GM19351 (cell line): ENCODE measurements at regions not wholly inside any gene's neighbourhood (a gene's known extent, or its start where the extent isn't known, plus 50 kb on each side); places are given as distances from the start of the nearest gene placed in this dataset.
"Not testable (repeated sequence)": the region's sequence is repeated elsewhere in the genome, so short reads cannot be mapped to it uniquely, and the experiment has no call there.

Experiments used
- ATAC-seq: cut with Tn5 transposase; IDR thresholded peaks from one replicate; pipeline ENCODE4 v1.9.1; 2021; ENCODE audit warnings: mild to moderate bottlenecking, moderate library complexity; ENCODE audit not compliant: unreplicated experiment

- ATAC-seq, result no peak
Observed at GRCh38 chr10:29882766-29883165, 176.6 kb downstream of the JCAD start.

GRCh38 chr10:29881811-29882210 is 177.6 kb downstream of the JCAD start:
- no peak for ATAC-seq

- ATAC-seq, result no peak
Observed at GRCh38 chr10:29881336-29881771, 178.0 kb downstream of the JCAD start.

- no peak for ATAC-seq
Observed at GRCh38 chr10:29880856-29881255, 178.5 kb downstream of the JCAD start.

- no peak for ATAC-seq
Observed at GRCh38 chr10:29879862-29880261, 179.5 kb downstream of the JCAD start.

GRCh38 chr10:29878492-29878891 is 180.9 kb downstream of the JCAD start:
- no peak for ATAC-seq

GRCh38 chr10:29877793-29878491 is 181.4 kb downstream of the JCAD start:
- ATAC-seq, result no peak

GRCh38 chr10:29876008-29876555 is 183.3 kb downstream of the JCAD start:
- no peak for ATAC-seq

GRCh38 chr10:29874606-29875269 is 184.6 kb downstream of the JCAD start:
- ATAC-seq, result no peak

GRCh38 chr10:29873941-29874484 is 185.4 kb downstream of the JCAD start:
- no peak for ATAC-seq

- no peak for ATAC-seq
Observed at GRCh38 chr10:29870522-29871044, 188.8 kb downstream of the JCAD start.

- no peak for ATAC-seq
Observed at GRCh38 chr10:29869593-29869992, 189.8 kb downstream of the JCAD start.

GRCh38 chr10:29866356-29866755 is 193.0 kb downstream of the JCAD start:
- ATAC-seq, result no peak

- ATAC-seq, result no peak
Observed at GRCh38 chr10:29865700-29866355, 193.6 kb downstream of the JCAD start.

GRCh38 chr10:29862923-29863614 is 196.3 kb downstream of the JCAD start:
- ATAC-seq, result no peak

GRCh38 chr10:29861811-29862505 is 197.4 kb downstream of the JCAD start:
- no peak for ATAC-seq

GRCh38 chr10:29861231-29861630 is 198.2 kb downstream of the JCAD start:
- not testable (repeated sequence) for ATAC-seq

GRCh38 chr10:29860166-29860565 is 199.2 kb downstream of the JCAD start:
- ATAC-seq, result no peak

- no peak for ATAC-seq
Observed at GRCh38 chr10:29859521-29860130, 199.8 kb downstream of the JCAD start.
